Osteoblast (primary cell): ENCODE measurements at regions not wholly inside any gene's neighbourhood (a gene's known extent, or its start where the extent isn't known, plus 50 kb on each side); places are given as distances from the start of the nearest gene placed in this dataset.

ENCODE experiments used
- DNase-seq: peaks from one replicate; pipeline ENCODE4 v3.0.0; 2011; ENCODE audit warnings: low spot score, mixed read lengths; ENCODE audit not compliant: insufficient read length; ENCODE audit errors: missing footprints
- H2AFZ ChIP-seq: 2 replicates; pipeline ENCODE4 v1.6.0; 2011; ENCODE audit warnings: mild to moderate bottlenecking, low read length
- H3K27ac ChIP-seq: 2 replicates; pipeline ENCODE4 v1.5.1; 2011; ENCODE audit warnings: mild to moderate bottlenecking, low read depth, low read length, moderate library complexity
- H3K27me3 ChIP-seq: 2 replicates; pipeline ENCODE4 v1.6.0; 2012; ENCODE audit warnings: mild to moderate bottlenecking, control low read depth, inconsistent platforms, low read length, moderate library complexity; ENCODE audit not compliant: insufficient read depth
- H3K36me3 ChIP-seq: 2 replicates; pipeline ENCODE4 v1.5.1; 2011; ENCODE audit warnings: mild to moderate bottlenecking, low read length, control low read depth, moderate library complexity; ENCODE audit not compliant: insufficient read depth
- H3K4me1 ChIP-seq: 2 replicates; pipeline ENCODE4 v1.5.1; 2011; ENCODE audit warnings: mild to moderate bottlenecking, low read length, control low read depth, moderate library complexity; ENCODE audit not compliant: insufficient read depth
- H3K4me2 ChIP-seq: 2 replicates; pipeline ENCODE4 v1.6.0; 2011; ENCODE audit warnings: mild to moderate bottlenecking, low read length; ENCODE audit not compliant: insufficient read depth
- H3K4me3 ChIP-seq: fragments of 200-600 bp; sonication (generic); 3 replicates; pipeline ENCODE4 v1.5.1; 2012; ENCODE audit warnings: mild to moderate bottlenecking, low read length, inconsistent platforms; ENCODE audit not compliant: insufficient read depth
- H3K79me2 ChIP-seq: 2 replicates; pipeline ENCODE4 v1.6.0; 2012; ENCODE audit warnings: mild to moderate bottlenecking, low read length, control low read depth, inconsistent platforms; ENCODE audit not compliant: insufficient read depth
- H3K9me3 ChIP-seq: 2 replicates; pipeline ENCODE4 v1.5.1; 2011; ENCODE audit warnings: low read depth, low read length, control low read depth
- H4K20me1 ChIP-seq: 2 replicates; pipeline ENCODE4 v1.6.0; 2012; ENCODE audit warnings: mild to moderate bottlenecking, low read length, control low read depth; ENCODE audit not compliant: insufficient read depth
- CTCF ChIP-seq: IDR thresholded peaks from 2 replicates; pipeline ENCODE4 v1.5.1; 2011; ENCODE audit warnings: mild to moderate bottlenecking, low read depth, low read length, moderate library complexity; ENCODE audit errors: extremely low read depth

DNA sequence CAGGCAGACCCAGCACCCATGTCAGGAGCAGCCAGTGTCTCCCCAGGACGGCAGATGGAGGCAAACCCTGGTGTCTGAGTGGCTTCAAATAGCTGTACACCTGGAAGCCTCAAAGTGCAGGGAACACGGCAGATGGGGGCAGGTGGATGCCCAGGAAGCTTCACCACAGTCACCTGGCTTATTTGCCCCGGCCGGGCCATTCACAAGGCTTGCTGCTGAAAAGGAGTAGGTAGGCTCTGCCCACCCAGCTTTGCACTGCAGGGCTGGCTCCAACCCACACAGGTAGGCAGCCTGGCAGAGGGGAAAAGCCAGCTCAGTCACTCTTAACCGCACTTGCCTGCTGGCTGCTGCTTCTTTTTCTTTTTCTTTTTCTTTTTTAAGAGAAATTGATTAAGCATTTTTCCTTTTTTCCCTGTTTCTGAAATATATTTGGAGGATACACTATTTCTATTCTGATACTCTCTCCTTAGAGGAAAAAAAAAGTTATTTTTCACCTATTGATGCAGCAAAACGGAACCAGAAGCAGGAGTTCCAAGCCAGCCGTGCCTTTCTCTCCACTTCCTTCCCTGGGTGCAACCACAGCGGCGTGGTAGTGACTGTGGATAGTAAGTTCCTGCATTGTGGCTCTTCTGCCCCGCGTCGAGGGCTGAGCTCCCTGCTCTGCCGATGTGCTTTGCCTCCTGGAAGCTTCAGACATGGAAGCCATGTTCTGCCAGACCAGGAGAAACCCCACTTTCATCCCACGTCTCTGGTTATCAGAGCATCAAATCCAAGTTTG is 118.3 kb downstream of the KLF6 start:
- TF ChIP-seq CTCF: no peak
- no peaks in the 10 kb centered on the region for H3K27me3 ChIP-seq
- H3K79me2 ChIP-seq: no peaks in the 10 kb centered on the region
- peaks cover 10% of the 10 kb centered on the region for H3K4me1 ChIP-seq
- H3K36me3 ChIP-seq: no peaks in the 10 kb centered on the region
- no peak overlapping the region for H2AFZ ChIP-seq
- no peak for DNase-seq
- H3K27ac ChIP-seq: no peak overlapping the region
- no peaks in the 10 kb centered on the region for H3K9me3 ChIP-seq
- H4K20me1 ChIP-seq: no peaks in the 10 kb centered on the region
- no peak overlapping the region for H3K4me2 ChIP-seq
- no peak overlapping the region for H3K4me3 ChIP-seq

- H2AFZ ChIP-seq: no peak overlapping the region
- H3K79me2 ChIP-seq: no peaks in the 10 kb centered on the region
- H3K4me3 ChIP-seq: no peak overlapping the region
- no peak overlapping the region for H3K4me2 ChIP-seq
- H3K27me3 ChIP-seq: no peaks in the 10 kb centered on the region
- no peaks in the 10 kb centered on the region for H3K36me3 ChIP-seq
- H3K27ac ChIP-seq: no peak overlapping the region
- TF ChIP-seq CTCF: no peak
- DNase-seq: no peak
- no peaks in the 10 kb centered on the region for H4K20me1 ChIP-seq
- no peaks in the 10 kb centered on the region for H3K9me3 ChIP-seq
- H3K4me1 ChIP-seq: peaks cover 5% of the 10 kb centered on the region
These were observed 119.6 kb downstream of the KLF6 start for GRCh38 chr10:3665316-3665908.

- Histone ChIP-seq H3K36me3 (no peaks in the 10 kb centered on the region), H3K79me2 (no peaks in the 10 kb centered on the region), H4K20me1 (no peaks in the 10 kb centered on the region), H3K4me1 (no peaks in the 10 kb centered on the region), H3K27me3 (no peaks in the 10 kb centered on the region), H3K4me3 (no peak overlapping the region), H3K27ac (no peak overlapping the region), H3K9me3 (no peaks in the 10 kb centered on the region), H2AFZ (no peak overlapping the region), H3K4me2 (no peak overlapping the region)
- no peak for DNase-seq
- no peak for TF ChIP-seq CTCF
These were observed 122.2 kb downstream of the KLF6 start for GRCh38 chr10:3662775-3663174.

GRCh38 chr10:3661271-3661670 is 123.7 kb downstream of the KLF6 start:
- DNase-seq: no peak

More at GRCh38 chr10:3661271-3661670, 123.7 kb downstream of the KLF6 start:
- H2AFZ ChIP-seq: no peak overlapping the region
- no peak overlapping the region for H3K4me2 ChIP-seq
- no peaks in the 10 kb centered on the region for H3K36me3 ChIP-seq
- H4K20me1 ChIP-seq: no peaks in the 10 kb centered on the region
- no peaks in the 10 kb centered on the region for H3K4me1 ChIP-seq
- no peaks in the 10 kb centered on the region for H3K9me3 ChIP-seq
- H3K27ac ChIP-seq: no peak overlapping the region
- no peaks in the 10 kb centered on the region for H3K79me2 ChIP-seq
- no peaks in the 10 kb centered on the region for H3K27me3 ChIP-seq
- no peak overlapping the region for H3K4me3 ChIP-seq
- no peak for TF ChIP-seq CTCF
